Thoracic aorta (tissue), 2 donors: ENCODE measurements at regions not wholly inside any gene's neighbourhood (a gene's known extent, or its start where the extent isn't known, plus 50 kb on each side); places are given as distances from the start of the nearest gene placed in this dataset.

Experiments
- ATAC-seq: fragments of 150-250 bp; one replicate; pipeline ENCODE4 v1.8.0; 2017; ENCODE audit warnings: low read depth; ENCODE audit not compliant: insufficient number of reproducible peaks, low FRiP score
- DNase-seq: peaks from one replicate; pipeline ENCODE4 v3.0.0-alpha.2; 2020; ENCODE audit warnings: low spot score
- H3K27ac ChIP-seq, 2 donors: fragments of 200-600 bp; sonication (generic); 1 replicate in 1 of 2; 2 replicates in 1 of 2; pipeline ENCODE4 v1.5.1; 2016; ENCODE audit warnings: mild to moderate bottlenecking in 2 of 2, moderate library complexity in 2 of 2
- H3K27me3 ChIP-seq: fragments of 200-600 bp; sonication (generic); replicated peaks from 2 replicates; pipeline ENCODE4 v1.6.0; 2016; ENCODE audit warnings: mild to moderate bottlenecking; ENCODE audit not compliant: insufficient read depth
- H3K36me3 ChIP-seq: fragments of 200-600 bp; sonication (generic); one replicate; pipeline ENCODE4 v1.5.1; 2016
- H3K4me1 ChIP-seq, 2 donors: fragments of 200-600 bp; sonication (generic); 1 replicate in 1 of 2; 2 replicates in 1 of 2; pipeline versions ENCODE4 v1.5.1 to v1.6.0; 2016; ENCODE audit warnings: low read depth in 2 of 2, mild to moderate bottlenecking in 1 of 2; ENCODE audit not compliant: control insufficient read depth in 1 of 2
- H3K4me3 ChIP-seq: fragments of 200-600 bp; sonication (generic); 2 replicates; pipeline ENCODE4 v1.5.1; 2016; ENCODE audit warnings: mild to moderate bottlenecking
- H3K9me3 ChIP-seq: fragments of 200-600 bp; sonication (generic); 2 replicates; pipeline ENCODE4 v1.5.1; 2016
- TF ChIP-seq, protein P1 (sequence below): fragments of 200-600 bp; sonication (generic); IDR thresholded peaks from one replicate; pipeline ENCODE4 v1.5.1; 2019; ENCODE audit warnings: antibody characterized with exemption

DNA sequence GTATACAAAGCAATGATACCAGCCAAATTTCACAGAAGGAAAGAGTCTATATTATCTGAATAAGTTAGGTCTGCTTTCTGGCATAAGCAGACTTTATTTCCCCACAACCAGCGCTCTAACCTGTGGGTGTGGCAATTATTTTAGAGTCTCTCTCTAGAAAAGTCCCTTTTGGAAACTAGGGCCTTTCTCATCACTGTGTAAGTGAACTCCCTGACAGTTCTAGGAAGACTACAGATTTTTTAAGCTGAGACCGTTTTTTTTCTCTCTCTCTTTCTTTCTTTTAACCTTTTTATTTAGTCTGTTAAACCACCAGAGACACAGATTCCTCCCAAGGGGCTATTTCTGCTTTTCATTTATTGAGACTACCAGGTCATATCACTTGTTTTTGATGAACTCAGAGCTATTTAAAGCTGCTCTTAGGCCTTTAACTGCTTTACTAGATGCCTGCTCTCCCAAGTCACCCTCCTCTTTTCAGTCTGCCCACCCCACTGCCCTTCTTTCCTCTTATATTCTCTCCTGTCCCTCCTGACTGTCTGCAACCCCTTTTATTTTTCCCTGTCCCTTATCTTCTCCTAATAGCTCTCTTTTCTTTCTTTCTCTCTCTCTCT, 69.2 kb upstream of the ARHGAP5 start:
- H3K4me1 ChIP-seq: peaks cover 0 to 15% of the 10 kb centered on the region in 2 donors
- no peak overlapping the region for H3K27ac ChIP-seq
- no peak for DNase-seq
- ATAC-seq: no peak
- no peaks in the 10 kb centered on the region for H3K9me3 ChIP-seq
- no peaks in the 10 kb centered on the region for H3K27me3 ChIP-seq
- TF ChIP-seq, protein P1, sequence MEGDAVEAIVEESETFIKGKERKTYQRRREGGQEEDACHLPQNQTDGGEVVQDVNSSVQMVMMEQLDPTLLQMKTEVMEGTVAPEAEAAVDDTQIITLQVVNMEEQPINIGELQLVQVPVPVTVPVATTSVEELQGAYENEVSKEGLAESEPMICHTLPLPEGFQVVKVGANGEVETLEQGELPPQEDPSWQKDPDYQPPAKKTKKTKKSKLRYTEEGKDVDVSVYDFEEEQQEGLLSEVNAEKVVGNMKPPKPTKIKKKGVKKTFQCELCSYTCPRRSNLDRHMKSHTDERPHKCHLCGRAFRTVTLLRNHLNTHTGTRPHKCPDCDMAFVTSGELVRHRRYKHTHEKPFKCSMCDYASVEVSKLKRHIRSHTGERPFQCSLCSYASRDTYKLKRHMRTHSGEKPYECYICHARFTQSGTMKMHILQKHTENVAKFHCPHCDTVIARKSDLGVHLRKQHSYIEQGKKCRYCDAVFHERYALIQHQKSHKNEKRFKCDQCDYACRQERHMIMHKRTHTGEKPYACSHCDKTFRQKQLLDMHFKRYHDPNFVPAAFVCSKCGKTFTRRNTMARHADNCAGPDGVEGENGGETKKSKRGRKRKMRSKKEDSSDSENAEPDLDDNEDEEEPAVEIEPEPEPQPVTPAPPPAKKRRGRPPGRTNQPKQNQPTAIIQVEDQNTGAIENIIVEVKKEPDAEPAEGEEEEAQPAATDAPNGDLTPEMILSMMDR: no peak
- no peak overlapping the region for H3K4me3 ChIP-seq
- no peaks in the 10 kb centered on the region for H3K36me3 ChIP-seq

DNA sequence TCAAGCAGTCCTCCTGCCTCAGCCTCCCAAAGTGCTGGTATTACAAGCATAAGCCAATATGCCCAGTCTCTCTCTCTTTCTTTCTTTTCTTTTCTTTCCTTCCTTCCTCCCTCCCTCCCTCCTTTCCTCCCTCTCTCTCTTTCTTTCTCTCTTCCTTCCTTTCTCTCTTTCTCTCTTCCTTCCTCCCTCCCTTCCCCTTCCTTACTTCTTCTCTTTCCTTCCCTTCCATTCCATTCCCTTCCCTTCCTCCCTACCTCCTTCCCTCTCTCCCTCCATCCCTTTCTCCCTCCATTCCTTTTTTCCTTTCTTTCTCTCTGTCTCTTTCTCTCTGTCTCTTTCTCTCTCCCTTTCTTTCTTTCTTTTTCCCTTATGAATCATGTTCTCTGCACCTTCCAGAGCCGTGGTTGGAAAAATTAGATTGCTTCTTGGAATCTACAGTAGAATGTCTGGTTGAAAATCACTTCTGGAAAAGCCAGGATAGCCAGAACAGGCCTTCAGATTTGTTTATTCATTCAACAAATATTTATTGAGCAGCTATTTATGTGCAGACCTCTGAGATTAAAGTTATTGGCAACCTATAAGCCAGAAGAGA, 68.4 kb upstream of the ARHGAP5 start:
- no peak overlapping the region for H3K4me3 ChIP-seq
- no peaks in the 10 kb centered on the region for H3K27me3 ChIP-seq
- TF ChIP-seq, protein P1: no peak
- H3K9me3 ChIP-seq: no peaks in the 10 kb centered on the region
- DNase-seq (no peak), ATAC-seq (no peak)
- H3K4me1 ChIP-seq: peaks cover 0 to 15% of the 10 kb centered on the region in 2 donors
- no peak overlapping the region for H3K27ac ChIP-seq
- no peaks in the 10 kb centered on the region for H3K36me3 ChIP-seq

DNA sequence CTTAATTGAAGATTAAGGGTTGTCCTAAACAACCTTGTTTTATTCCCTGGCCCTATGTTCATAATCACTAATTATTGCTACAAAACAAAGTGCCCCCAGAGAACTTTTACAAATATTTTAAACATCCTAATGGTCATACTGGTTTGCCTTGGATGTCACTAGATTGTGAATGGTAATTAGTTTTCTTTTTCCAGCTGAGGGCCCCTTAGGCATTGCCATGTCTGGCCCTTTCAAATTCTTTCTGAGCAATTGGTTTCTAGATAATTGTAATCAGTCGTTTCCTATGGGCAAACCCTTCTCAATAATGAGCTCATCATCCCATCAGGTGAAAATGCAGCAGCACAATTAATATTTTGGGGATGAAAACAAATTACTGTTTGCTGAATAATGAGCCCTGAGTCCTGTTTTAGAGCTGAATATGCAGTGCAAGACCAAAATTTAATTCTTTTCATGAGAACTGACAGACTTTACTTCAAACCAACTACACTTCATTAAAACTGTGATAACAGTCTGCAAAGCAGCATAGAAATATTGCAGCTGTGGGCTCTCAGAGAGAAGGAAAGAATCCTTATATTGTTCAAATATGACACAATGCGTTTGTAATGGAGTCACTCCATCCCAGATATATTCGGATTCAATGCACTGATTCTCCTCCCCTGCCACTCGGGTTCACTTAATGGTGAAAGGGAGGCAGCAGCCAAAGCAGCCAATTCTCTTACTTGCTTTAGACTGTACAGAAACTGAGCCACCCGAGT, 67.7 kb upstream of the ARHGAP5 start:
- Histone ChIP-seq H3K9me3 (no peaks in the 10 kb centered on the region), H3K27me3 (no peaks in the 10 kb centered on the region), H3K4me1 (peaks cover 0 to 15% of the 10 kb centered on the region in 2 donors), H3K27ac (no peak overlapping the region), H3K36me3 (no peaks in the 10 kb centered on the region), H3K4me3 (no peak overlapping the region)
- DNase-seq (no peak), ATAC-seq (no peak)
- TF ChIP-seq, protein P1: no peak

DNA sequence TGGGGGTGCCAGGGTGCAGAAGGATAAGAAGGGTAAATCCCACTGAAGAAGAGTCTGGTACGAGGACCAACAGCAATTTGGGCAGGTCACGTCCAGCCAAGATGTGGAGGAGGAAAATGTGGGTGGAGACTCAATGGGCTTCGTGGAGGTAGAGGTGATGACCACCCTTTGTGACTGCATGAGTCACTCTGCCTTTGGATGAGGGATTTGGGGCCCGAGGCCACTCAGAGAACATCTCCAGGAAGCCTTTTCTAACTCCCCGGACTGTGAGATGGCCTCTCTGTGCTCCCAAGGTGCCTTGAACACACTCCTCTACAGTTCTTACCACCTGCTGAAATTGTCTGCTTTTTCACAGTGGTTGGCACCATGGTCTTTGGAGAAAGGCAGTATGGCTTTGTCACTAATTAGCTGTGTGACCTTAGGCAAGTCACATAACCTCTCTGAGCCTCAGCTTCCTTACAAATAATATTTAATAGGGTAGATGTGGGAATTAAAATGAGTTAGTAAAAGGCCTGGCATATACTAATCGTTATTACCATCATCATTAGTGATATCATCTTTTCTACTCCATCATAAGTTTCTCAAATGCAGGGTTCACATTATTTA, 67.0 kb upstream of the ARHGAP5 start:
- Histone ChIP-seq H3K36me3 (no peaks in the 10 kb centered on the region), H3K27ac (no peak overlapping the region), H3K4me3 (no peak overlapping the region), H3K4me1 (peaks cover 0 to 15% of the 10 kb centered on the region in 2 donors), H3K9me3 (no peaks in the 10 kb centered on the region), H3K27me3 (no peaks in the 10 kb centered on the region)
- DNase-seq (no peak), ATAC-seq (no peak)
- TF ChIP-seq, protein P1: no peak

DNA sequence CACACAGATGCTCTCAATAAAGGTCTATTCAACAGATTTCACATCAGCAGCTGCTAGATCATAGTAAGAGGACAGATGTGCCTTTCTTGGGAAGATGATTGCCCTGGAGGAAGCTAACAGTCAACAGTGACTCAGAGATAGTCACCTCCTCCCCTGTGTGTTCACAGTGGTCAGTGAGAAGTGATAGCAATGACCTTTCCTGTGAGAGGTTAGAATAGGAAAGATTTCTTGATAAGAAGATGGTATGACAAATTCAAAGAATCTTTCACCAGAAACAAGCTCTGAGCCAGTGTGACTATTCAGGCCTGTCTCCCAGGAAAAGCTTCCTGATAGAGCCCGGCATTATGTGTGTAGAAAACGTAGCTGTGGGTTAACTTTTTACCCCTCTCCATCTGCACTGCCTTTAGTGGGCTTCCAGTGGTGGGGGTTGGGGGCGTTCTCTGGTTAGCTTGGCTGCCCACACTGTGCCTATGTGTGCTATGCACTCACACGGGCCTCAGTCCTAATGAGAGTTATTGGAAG, 66.4 kb upstream of the ARHGAP5 start:
- no peak for DNase-seq
- H3K36me3 ChIP-seq: no peaks in the 10 kb centered on the region
- H3K9me3 ChIP-seq: no peaks in the 10 kb centered on the region
- no peak overlapping the region for H3K27ac ChIP-seq
- H3K27me3 ChIP-seq: no peaks in the 10 kb centered on the region
- peaks cover 0 to 15% of the 10 kb centered on the region in 2 donors for H3K4me1 ChIP-seq
- TF ChIP-seq, protein P1: no peak
- ATAC-seq: no peak
- H3K4me3 ChIP-seq: no peak overlapping the region
